BE2C (cell line): ENCODE measurements at regions not wholly inside any gene's neighbourhood (a gene's known extent, or its start where the extent isn't known, plus 50 kb on each side); places are given as distances from the start of the nearest gene placed in this dataset.
"Not testable (repeated sequence)": the region's sequence is repeated elsewhere in the genome, so short reads cannot be mapped to it uniquely, and the experiment has no call there.

Experiments
- DNase-seq: peaks from one replicate; pipeline ENCODE4 v3.0.0-alpha.2; 2020
- H3K27me3 ChIP-seq: fragments of 250-450 bp; sonication (Bioruptor Pico); 2 replicates; pipeline ENCODE4 v1.5.1; 2020; ENCODE audit warnings: mild to moderate bottlenecking
- H3K36me3 ChIP-seq: fragments of 250-450 bp; sonication (Bioruptor Pico); 2 replicates; pipeline ENCODE4 v1.5.1; 2020; ENCODE audit warnings: mild to moderate bottlenecking
- H3K4me1 ChIP-seq: fragments of 250-450 bp; sonication (Bioruptor Pico); 2 replicates; pipeline ENCODE4 v1.5.1; 2020
- H3K4me3 ChIP-seq: 2 replicates; pipeline ENCODE4 v1.5.1; 2011; ENCODE audit warnings: low read depth, low read length
- H3K9me3 ChIP-seq: fragments of 250-450 bp; sonication (Bioruptor Pico); 2 replicates; pipeline ENCODE4 v1.5.1; 2020
- TF ChIP-seq, protein P1 (sequence below): IDR thresholded peaks from 2 replicates; pipeline ENCODE4 v1.5.1; 2012; ENCODE audit warnings: mild to moderate bottlenecking, low read depth, low read length

DNA sequence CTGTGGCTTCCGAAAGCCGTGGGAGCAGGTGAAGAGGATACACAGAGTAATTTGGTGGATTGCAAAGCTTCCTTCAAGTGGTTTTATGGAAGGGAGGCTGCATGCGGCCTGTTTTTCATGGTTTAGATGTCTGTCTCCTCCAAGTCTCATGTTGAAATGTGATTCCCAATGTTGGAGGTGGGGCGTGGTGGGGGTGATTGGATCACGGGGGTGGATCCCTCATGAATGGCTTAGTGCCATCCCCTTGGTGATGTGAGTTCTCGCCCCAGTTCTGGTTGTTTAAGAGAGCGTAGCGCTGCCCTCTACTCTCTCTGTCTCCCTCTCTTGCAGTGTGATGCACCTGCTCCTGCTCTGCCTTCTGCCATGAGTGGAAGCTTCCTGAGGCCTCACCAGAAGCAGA lies 247.8 kb upstream of the B3GAT1 start:
- Histone ChIP-seq H3K36me3 (no peaks in the 10 kb centered on the region), H3K27me3 (no peaks in the 10 kb centered on the region)

DNA sequence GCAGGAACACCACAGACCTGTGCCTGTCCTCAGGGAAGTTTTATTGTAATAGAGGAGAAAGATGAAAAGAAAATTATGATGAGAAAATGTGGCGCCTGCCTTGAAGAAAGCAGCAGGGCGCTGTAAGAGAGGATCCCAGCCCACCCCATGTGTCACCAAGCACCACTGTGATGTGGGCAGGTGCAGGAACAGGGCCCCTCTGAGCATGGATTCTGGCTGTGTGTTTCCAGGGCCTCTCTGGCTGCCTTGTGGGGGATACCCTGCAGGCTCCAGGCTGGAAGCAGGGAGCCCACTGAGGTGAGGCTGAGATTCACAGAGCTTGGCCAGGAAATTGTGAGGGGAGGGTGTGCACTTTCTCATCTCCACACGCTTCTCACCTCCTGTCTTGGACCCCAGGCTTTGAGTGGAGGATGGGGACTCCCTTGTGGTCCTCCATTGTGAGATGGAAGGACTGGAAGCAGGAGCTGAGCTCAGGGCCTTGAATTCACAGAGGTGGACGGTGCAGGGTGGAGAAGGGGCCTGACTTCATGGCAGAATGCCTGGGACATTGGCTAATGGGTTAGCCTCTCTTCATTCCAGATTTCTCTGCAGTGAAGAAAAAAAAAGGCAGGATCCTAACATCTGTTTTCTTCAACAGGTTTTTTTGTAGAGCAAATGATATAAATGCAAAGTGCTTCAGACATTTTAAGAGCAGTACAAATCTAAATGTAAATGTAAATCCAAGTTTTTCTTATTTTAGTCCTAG lies 246.6 kb upstream of the B3GAT1 start:
- TF ChIP-seq, protein P1, sequence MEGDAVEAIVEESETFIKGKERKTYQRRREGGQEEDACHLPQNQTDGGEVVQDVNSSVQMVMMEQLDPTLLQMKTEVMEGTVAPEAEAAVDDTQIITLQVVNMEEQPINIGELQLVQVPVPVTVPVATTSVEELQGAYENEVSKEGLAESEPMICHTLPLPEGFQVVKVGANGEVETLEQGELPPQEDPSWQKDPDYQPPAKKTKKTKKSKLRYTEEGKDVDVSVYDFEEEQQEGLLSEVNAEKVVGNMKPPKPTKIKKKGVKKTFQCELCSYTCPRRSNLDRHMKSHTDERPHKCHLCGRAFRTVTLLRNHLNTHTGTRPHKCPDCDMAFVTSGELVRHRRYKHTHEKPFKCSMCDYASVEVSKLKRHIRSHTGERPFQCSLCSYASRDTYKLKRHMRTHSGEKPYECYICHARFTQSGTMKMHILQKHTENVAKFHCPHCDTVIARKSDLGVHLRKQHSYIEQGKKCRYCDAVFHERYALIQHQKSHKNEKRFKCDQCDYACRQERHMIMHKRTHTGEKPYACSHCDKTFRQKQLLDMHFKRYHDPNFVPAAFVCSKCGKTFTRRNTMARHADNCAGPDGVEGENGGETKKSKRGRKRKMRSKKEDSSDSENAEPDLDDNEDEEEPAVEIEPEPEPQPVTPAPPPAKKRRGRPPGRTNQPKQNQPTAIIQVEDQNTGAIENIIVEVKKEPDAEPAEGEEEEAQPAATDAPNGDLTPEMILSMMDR = no peak
- Histone ChIP-seq H3K36me3 (no peaks in the 10 kb centered on the region), H3K27me3 (no peaks in the 10 kb centered on the region), H3K4me1 (no peaks in the 10 kb centered on the region), H3K9me3 (no peaks in the 10 kb centered on the region), H3K4me3 (no peak overlapping the region)
- DNase-seq = no peak

More for the DNA sequence above, 247.8 kb upstream of the B3GAT1 start:
- Histone ChIP-seq H3K9me3 (no peaks in the 10 kb centered on the region), H3K4me1 (no peaks in the 10 kb centered on the region), H3K4me3 (no peak overlapping the region)
- no peak for DNase-seq
- TF ChIP-seq, protein P1 = no peak

DNA sequence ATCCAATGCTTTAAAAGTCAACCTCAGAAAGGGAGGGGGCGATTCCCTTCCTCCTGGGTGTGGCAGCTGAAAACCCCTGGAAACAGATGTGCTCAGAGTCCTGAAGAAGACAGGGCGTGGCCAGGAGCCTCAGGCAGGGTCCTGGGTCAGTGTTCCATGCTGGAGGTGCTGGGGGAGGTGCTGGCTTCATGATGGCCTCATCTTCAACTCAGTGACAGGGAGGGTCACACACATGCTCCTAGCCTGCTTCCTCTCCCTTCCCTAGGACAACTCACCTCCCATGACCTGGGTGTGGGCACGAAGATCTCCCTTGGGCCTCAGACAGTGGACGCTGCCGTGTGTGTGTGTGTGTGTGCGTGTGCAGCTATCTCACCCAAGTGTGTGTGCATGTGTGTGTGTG lies 245.6 kb upstream of the B3GAT1 start:
- H3K4me3 ChIP-seq = no peak overlapping the region
- no peaks in the 10 kb centered on the region for H3K9me3 ChIP-seq
- no peaks in the 10 kb centered on the region for H3K36me3 ChIP-seq
- TF ChIP-seq, protein P1 = no peak
- H3K27me3 ChIP-seq = no peaks in the 10 kb centered on the region
- DNase-seq = no peak
- H3K4me1 ChIP-seq = no peaks in the 10 kb centered on the region

DNA sequence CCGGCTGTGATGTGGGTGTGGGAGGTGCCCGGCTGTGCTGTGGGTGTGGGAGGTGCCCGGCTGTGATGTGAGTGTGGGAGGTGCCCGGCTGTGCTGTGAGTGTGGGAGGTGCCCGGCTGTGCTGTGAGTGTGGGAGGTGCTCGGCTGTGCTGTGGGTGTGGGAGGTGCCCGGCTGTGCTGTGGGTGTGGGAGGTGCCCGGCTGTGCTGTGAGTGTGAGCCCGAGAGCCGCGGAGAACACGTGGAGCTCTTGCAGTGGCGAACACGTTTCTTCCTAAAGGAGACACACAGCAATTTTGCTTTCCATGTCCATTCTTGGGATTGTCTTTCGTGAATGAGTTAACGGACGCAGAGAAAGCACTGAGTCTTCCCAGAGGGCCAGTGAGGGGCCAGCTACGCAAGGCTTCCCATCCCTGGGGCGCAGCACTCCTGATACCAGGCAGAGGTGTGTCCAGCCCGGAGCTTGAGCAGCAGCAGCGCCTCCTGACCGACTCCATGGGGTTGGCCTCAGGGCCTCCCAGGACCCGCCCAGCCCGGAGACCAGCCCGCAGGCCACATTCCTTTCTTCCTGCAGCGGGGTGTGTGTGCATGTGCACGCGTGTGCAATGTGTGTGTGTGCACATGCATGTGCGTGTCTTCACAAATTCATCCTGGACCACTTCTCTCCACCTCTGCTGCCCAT lies 245.0 kb upstream of the B3GAT1 start:
- Histone ChIP-seq H3K9me3 (no peaks in the 10 kb centered on the region), H3K4me3 (no peak overlapping the region), H3K36me3 (no peaks in the 10 kb centered on the region), H3K4me1 (no peaks in the 10 kb centered on the region), H3K27me3 (no peaks in the 10 kb centered on the region)
- TF ChIP-seq, protein P1 = no peak
- DNase-seq = no peak

DNA sequence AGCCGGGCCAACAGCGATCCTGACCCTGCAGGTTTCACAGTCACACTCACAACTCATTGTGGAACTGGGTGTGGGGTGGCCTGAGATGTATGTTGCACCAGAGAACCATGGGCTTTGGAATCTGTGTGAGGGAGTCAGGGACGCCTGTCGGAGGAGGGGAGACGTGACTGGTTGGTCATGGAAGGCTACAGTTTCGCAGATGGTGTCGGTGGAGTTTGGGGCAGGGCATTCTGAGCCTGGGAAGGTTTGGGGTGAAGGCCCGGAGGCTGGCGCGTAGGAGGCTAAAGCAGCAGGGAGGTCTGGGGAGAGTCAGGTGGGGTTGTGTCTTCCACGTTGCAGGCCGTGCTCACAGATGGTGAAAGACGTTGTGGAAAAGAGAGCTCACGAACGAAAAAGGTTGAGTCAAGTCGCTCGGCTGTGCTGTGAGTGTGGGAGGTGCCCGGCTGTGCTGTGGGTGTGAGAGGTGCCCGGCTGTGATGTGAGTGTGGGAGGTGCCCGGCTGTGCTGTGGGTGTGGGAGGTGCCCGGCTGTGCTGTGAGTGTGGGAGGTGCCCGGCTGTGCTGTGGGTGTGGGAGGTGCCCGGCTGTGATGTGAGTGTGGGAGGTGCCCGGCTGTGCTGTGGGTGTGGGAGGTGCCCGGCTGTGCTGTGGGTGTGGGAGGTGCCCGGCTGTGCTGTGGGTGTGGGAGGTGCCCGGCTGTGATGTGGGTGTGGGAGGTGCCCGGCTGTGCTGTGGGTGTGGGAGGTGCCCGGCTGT lies 244.2 kb upstream of the B3GAT1 start:
- not testable (repeated sequence) for H3K4me3 ChIP-seq, H3K36me3 ChIP-seq, H3K4me1 ChIP-seq, DNase-seq, H3K27me3 ChIP-seq, H3K9me3 ChIP-seq

DNA sequence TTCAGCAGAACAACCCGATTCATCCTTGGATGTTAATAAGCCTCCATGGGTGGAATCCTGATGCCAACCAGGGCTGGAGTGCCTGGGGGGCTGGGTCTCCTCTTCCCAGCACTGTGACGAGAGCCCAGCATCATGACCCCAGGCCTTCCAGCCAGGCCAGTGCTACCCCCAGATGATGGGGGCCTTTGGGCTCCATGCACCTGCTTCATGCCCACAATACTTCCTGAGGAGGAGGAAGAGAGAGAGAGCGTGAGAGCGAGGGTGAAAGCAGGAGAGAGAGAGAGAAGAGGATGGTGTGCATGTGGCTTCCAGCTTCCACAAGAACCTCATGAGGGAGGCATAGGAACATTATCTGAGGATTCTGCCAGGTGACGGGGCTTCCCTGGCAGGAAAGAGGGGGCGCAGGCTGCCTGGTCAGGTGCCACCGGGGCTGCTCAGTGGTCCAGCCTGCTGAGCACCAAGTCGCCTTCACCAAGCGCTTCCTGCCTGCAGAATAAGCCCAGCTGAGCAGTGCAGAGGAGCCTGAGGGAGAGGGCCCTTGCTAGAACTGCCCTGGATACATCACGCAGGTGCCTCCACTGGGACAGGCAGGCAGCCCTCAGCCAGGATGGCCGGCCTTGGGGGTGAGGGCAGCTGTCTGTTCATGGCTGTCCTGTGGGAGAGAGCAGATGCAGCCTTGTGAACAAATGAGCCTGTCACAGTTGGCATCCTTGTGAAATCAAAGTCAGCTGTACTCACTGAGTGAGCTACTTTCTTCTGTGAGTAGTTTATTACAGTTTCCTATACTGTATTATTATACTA lies 243.3 kb upstream of the B3GAT1 start:
- no peak for DNase-seq
- Histone ChIP-seq H3K4me1 (no peaks in the 10 kb centered on the region), H3K4me3 (no peak overlapping the region), H3K27me3 (no peaks in the 10 kb centered on the region), H3K36me3 (no peaks in the 10 kb centered on the region), H3K9me3 (no peaks in the 10 kb centered on the region)
- TF ChIP-seq, protein P1 = no peak
